Activated T-cell treated with anti-CD3 and anti-CD28 coated beads, Interleukin-2, amount 50 U/mL, for 4 hours (primary cell): ENCODE measurements at regions not wholly inside any gene's neighbourhood (a gene's known extent, or its start where the extent isn't known, plus 50 kb on each side); places are given as distances from the start of the nearest gene placed in this dataset.
"Not testable (repeated sequence)": the region's sequence is repeated elsewhere in the genome, so short reads cannot be mapped to it uniquely, and the experiment has no call there.

Source experiments
- ATAC-seq, 2 donors: fragments of 200-7000 bp; cut with Tn5 transposase; one replicate each; pipeline ENCODE4 v1.10.0; 2021
- DNase-seq: peaks from one replicate; pipeline ENCODE4 v3.0.0-alpha.2; 2020
- H3K27me3 Mint-ChIP-seq: one replicate; pipeline ENCODE4 v1.8.0; 2021; ENCODE audit warnings: low read depth, mixed read lengths
- H3K36me3 Mint-ChIP-seq: one replicate; pipeline ENCODE4 v1.8.0; 2022; ENCODE audit warnings: mixed read lengths; ENCODE audit not compliant: insufficient read depth
- H3K4me1 Mint-ChIP-seq: one replicate; pipeline ENCODE4 v1.8.0; 2021; ENCODE audit warnings: low read depth, mixed read lengths
- H3K4me3 Mint-ChIP-seq: one replicate; pipeline ENCODE4 v1.8.0; 2021; ENCODE audit warnings: mild to moderate bottlenecking, moderate library complexity, mixed read lengths
- H3K9me3 Mint-ChIP-seq: one replicate; pipeline ENCODE4 v1.8.0; 2021; ENCODE audit warnings: mixed read lengths

GRCh38 chr9:73073337-73074175 lies 78.1 kb upstream of the ANXA1 start:
- no peak for DNase-seq
- H3K27me3 Mint-ChIP-seq, result peaks cover 16% of the 10 kb centered on the region
- H3K36me3 Mint-ChIP-seq, result no peaks in the 10 kb centered on the region
- ATAC-seq, result no peak
- H3K4me3 Mint-ChIP-seq, result no peak overlapping the region
- no peaks in the 10 kb centered on the region for H3K4me1 Mint-ChIP-seq
- H3K9me3 Mint-ChIP-seq, result no peaks in the 10 kb centered on the region

- no peaks in the 10 kb centered on the region for H3K4me1 Mint-ChIP-seq
- no peak overlapping the region for H3K4me3 Mint-ChIP-seq
- DNase-seq, result no peak
- H3K27me3 Mint-ChIP-seq, result peaks cover 17% of the 10 kb centered on the region
- no peaks in the 10 kb centered on the region for H3K36me3 Mint-ChIP-seq
- no peak for ATAC-seq
- H3K9me3 Mint-ChIP-seq, result no peaks in the 10 kb centered on the region
Observed at GRCh38 chr9:73067074-73067473, 84.6 kb upstream of the ANXA1 start.

- H3K4me1 Mint-ChIP-seq, result no peaks in the 10 kb centered on the region
- peaks cover 17% of the 10 kb centered on the region for H3K27me3 Mint-ChIP-seq
- ATAC-seq, result no peak
- no peak for DNase-seq
- H3K4me3 Mint-ChIP-seq, result no peak overlapping the region
- H3K36me3 Mint-ChIP-seq, result no peaks in the 10 kb centered on the region
- H3K9me3 Mint-ChIP-seq, result no peaks in the 10 kb centered on the region
Observed at GRCh38 chr9:73065439-73065838, 86.2 kb upstream of the ANXA1 start.

- Mint-ChIP-seq H3K4me1 (no peaks in the 10 kb centered on the region), H3K9me3 (no peaks in the 10 kb centered on the region), H3K27me3 (peaks cover 15% of the 10 kb centered on the region), H3K4me3 (no peak overlapping the region), H3K36me3 (no peaks in the 10 kb centered on the region)
- no peak for ATAC-seq
- DNase-seq, result no peak
Observed at GRCh38 chr9:73064315-73064714, 87.3 kb upstream of the ANXA1 start.

- no peaks in the 10 kb centered on the region for H3K9me3 Mint-ChIP-seq
- H3K4me3 Mint-ChIP-seq, result no peak overlapping the region
- no peaks in the 10 kb centered on the region for H3K4me1 Mint-ChIP-seq
- peaks cover 4% of the 10 kb centered on the region for H3K27me3 Mint-ChIP-seq
- H3K36me3 Mint-ChIP-seq, result no peaks in the 10 kb centered on the region
- ATAC-seq (no peak), DNase-seq (no peak)
Observed at GRCh38 chr9:73061146-73061545, 90.5 kb upstream of the ANXA1 start.

GRCh38 chr9:73059247-73059646 lies 92.4 kb upstream of the ANXA1 start:
- Mint-ChIP-seq H3K4me1 (no peaks in the 10 kb centered on the region), H3K36me3 (no peaks in the 10 kb centered on the region), H3K9me3 (no peaks in the 10 kb centered on the region), H3K4me3 (no peak overlapping the region), H3K27me3 (peaks cover 4% of the 10 kb centered on the region)
- ATAC-seq, result no peak
- no peak for DNase-seq

GRCh38 chr9:73056245-73056644 lies 95.4 kb upstream of the ANXA1 start:
- H3K4me1 Mint-ChIP-seq, result no peaks in the 10 kb centered on the region
- DNase-seq, result no peak
- H3K27me3 Mint-ChIP-seq, result peaks cover 9% of the 10 kb centered on the region
- ATAC-seq, result no peak
- H3K9me3 Mint-ChIP-seq, result no peaks in the 10 kb centered on the region
- no peak overlapping the region for H3K4me3 Mint-ChIP-seq
- H3K36me3 Mint-ChIP-seq, result no peaks in the 10 kb centered on the region

GRCh38 chr9:73054091-73054490 lies 97.6 kb upstream of the ANXA1 start:
- H3K27me3 Mint-ChIP-seq, result peaks cover 10% of the 10 kb centered on the region

GRCh38 chr9:73053543-73053942 lies 98.1 kb upstream of the ANXA1 start:
- Mint-ChIP-seq H3K27me3 (peaks cover 10% of the 10 kb centered on the region), H3K9me3 (no peaks in the 10 kb centered on the region), H3K4me1 (no peaks in the 10 kb centered on the region), H3K4me3 (no peak overlapping the region), H3K36me3 (no peaks in the 10 kb centered on the region)
- DNase-seq, result no peak
- no peak for ATAC-seq

More at GRCh38 chr9:73054091-73054490, 97.6 kb upstream of the ANXA1 start:
- Mint-ChIP-seq H3K36me3 (no peaks in the 10 kb centered on the region), H3K4me3 (no peak overlapping the region), H3K9me3 (no peaks in the 10 kb centered on the region), H3K4me1 (no peaks in the 10 kb centered on the region)
- ATAC-seq (no peak), DNase-seq (no peak)

- H3K27me3 Mint-ChIP-seq, result peaks cover 10% of the 10 kb centered on the region
- no peaks in the 10 kb centered on the region for H3K9me3 Mint-ChIP-seq
- no peaks in the 10 kb centered on the region for H3K36me3 Mint-ChIP-seq
- ATAC-seq (no peak), DNase-seq (no peak)
- no peak overlapping the region for H3K4me3 Mint-ChIP-seq
- no peaks in the 10 kb centered on the region for H3K4me1 Mint-ChIP-seq
Observed at GRCh38 chr9:73050887-73051550, 98.2 kb upstream of the ALDH1A1 start.

GRCh38 chr9:73050065-73050816 lies 97.4 kb upstream of the ALDH1A1 start:
- H3K9me3 Mint-ChIP-seq, result no peaks in the 10 kb centered on the region
- no peak overlapping the region for H3K4me3 Mint-ChIP-seq
- DNase-seq (no peak), ATAC-seq (no peak)
- H3K36me3 Mint-ChIP-seq, result no peaks in the 10 kb centered on the region
- peaks cover 15% of the 10 kb centered on the region for H3K27me3 Mint-ChIP-seq
- H3K4me1 Mint-ChIP-seq, result no peaks in the 10 kb centered on the region

- Mint-ChIP-seq H3K36me3 (no peaks in the 10 kb centered on the region), H3K4me3 (no peak overlapping the region), H3K4me1 (no peaks in the 10 kb centered on the region), H3K9me3 (no peaks in the 10 kb centered on the region), H3K27me3 (peaks cover 21% of the 10 kb centered on the region)
- DNase-seq (no peak), ATAC-seq (no peak)
Observed at GRCh38 chr9:73049280-73049679, 96.4 kb upstream of the ALDH1A1 start.

GRCh38 chr9:73046769-73047168 lies 93.9 kb upstream of the ALDH1A1 start:
- ATAC-seq, result no peak
- no peaks in the 10 kb centered on the region for H3K36me3 Mint-ChIP-seq
- H3K9me3 Mint-ChIP-seq, result no peaks in the 10 kb centered on the region
- no peak for DNase-seq
- no peak overlapping the region for H3K4me3 Mint-ChIP-seq
- H3K27me3 Mint-ChIP-seq, result peaks cover 19% of the 10 kb centered on the region
- no peaks in the 10 kb centered on the region for H3K4me1 Mint-ChIP-seq

GRCh38 chr9:73044776-73045175 lies 91.9 kb upstream of the ALDH1A1 start:
- not testable (repeated sequence) for H3K4me3 Mint-ChIP-seq, H3K4me1 Mint-ChIP-seq, ATAC-seq, H3K36me3 Mint-ChIP-seq, DNase-seq, H3K9me3 Mint-ChIP-seq
- peaks cover 20% of the 10 kb centered on the region for H3K27me3 Mint-ChIP-seq
